DND-41 (cell line): ENCODE measurements at regions not wholly inside any gene's neighbourhood (a gene's known extent, or its start where the extent isn't known, plus 50 kb on each side); places are given as distances from the start of the nearest gene placed in this dataset.

ENCODE experiments used
- CTCF ChIP-seq: IDR thresholded peaks from 2 replicates; pipeline ENCODE4 v1.5.1; 2012; ENCODE audit warnings: borderline replicate concordance, low read length, moderate library complexity, mild to moderate bottlenecking; ENCODE audit not compliant: poor library complexity, severe bottlenecking; ENCODE audit errors: extremely low read depth
- EZH2 ChIP-seq: IDR thresholded peaks from 3 replicates; pipeline ENCODE4 v1.6.1; 2012; ENCODE audit warnings: borderline replicate concordance, low read depth, mild to moderate bottlenecking, moderate library complexity, low read length, inconsistent platforms; ENCODE audit not compliant: severe bottlenecking

DNA sequence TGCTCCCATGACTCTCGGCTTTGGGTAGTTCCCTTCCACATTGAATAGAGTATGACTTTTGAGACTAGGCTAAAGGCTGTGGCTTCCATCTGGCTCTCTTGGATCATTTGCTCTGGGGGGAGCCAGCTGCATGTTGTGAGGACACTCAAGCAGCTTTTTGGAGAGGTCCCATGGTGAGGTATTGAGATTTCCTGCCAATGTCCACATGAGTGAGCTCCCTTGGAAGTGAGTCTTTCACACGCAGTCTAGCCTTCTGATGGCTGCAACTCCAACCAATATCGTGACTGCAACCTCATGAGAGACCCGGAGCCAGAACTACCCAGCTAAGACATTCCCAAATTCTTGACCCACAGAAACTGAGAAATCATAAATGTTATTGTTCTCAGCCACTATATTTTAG is 127.7 kb upstream of the KAZN start:
- no peak for TF ChIP-seq CTCF
- no peak for TF ChIP-seq EZH2
